Adrenal gland (tissue), 9 donors: ENCODE measurements at regions not wholly inside any gene's neighbourhood (a gene's known extent, or its start where the extent isn't known, plus 50 kb on each side); places are given as distances from the start of the nearest gene placed in this dataset.

Experiments
- DNase-seq, 7 donors: peaks; one replicate each; pipeline ENCODE4 v3.0.0-alpha.2; 2019 to 2020
- H3K27ac ChIP-seq, 5 donors: fragments of 200-600 bp; sonication (generic) in 4 of 5; 1 replicate in 3 of 5; 2 replicates in 2 of 5; pipeline versions ENCODE4 v1.5.1 to v1.8.0; 2016 to 2020; ENCODE audit warnings: mild to moderate bottlenecking in 1 of 5
- H3K27me3 ChIP-seq: fragments of 200-600 bp; 2 replicates; pipeline ENCODE4 v1.8.0; 2021
- H3K36me3 ChIP-seq, 2 donors: fragments of 200-600 bp; replicated peaks in 1 of 2; 1 replicate in 1 of 2; 2 replicates in 1 of 2; pipeline versions ENCODE4 v1.5.1 to v1.8.0; 2018 to 2022
- H3K4me1 ChIP-seq, 2 donors: fragments of 200-600 bp; replicated peaks in 1 of 2; 1 replicate in 1 of 2; 2 replicates in 1 of 2; pipeline versions ENCODE4 v1.5.1 to v1.8.0; 2018 to 2021
- H3K4me3 ChIP-seq, 4 donors: fragments of 200-600 bp; sonication (generic) in 3 of 4; one replicate each; pipeline ENCODE4 v1.5.1; 2016 to 2018
- H3K9me3 ChIP-seq, 3 donors: fragments of 200-600 bp; sonication (generic) in 1 of 3; replicated peaks in 1 of 3; 1 replicate in 2 of 3; 2 replicates in 1 of 3; pipeline versions ENCODE4 v1.5.1 to v1.8.0; 2016 to 2021
- POLR2A ChIP-seq, 2 donors: fragments of 450-650 bp; IDR thresholded peaks; one replicate each; pipeline ENCODE4 v1.6.1; 2017; ENCODE audit warnings: antibody characterized with exemption in 2 of 2, mild to moderate bottlenecking in 2 of 2, moderate library complexity in 1 of 2
- WGBS, 4 donors: extraction: QIAGEN DNeasy Blood & Tissue Kit in 2 of 4; methylation state at CpG; one replicate each; pipeline versions ENCODE4 v1.1.5 to v1.1.7; 2013 to 2017; 5-methylcytosine and 5-hydroxymethylcytosine counted together
- intact Hi-C, 2 donors: fragments of 100-400 bp; cut with DNase I; formaldehyde crosslinking; loops; one replicate each; pipeline versions ENCODE4 v1.14.1 to v1.15.0; 2022 to 2023
- TF ChIP-seq, protein P1 (sequence below), 6 experiments: fragments of 450-650 bp in 4 of 6; fragments of 200-600 bp in 2 of 6; sonication (generic) in 1 of 6; IDR thresholded peaks; 1 replicate in 5 of 6; 2 replicates in 1 of 6; pipeline versions ENCODE4 v1.5.1 to v1.8.0; 2016 to 2021; ENCODE audit warnings: antibody characterized with exemption in 6 of 6, mild to moderate bottlenecking in 2 of 6, moderate library complexity in 1 of 6
- donor health status: healthy with polysubstance abuse.
- donor health status: Bipolar disorder and iron deficiency.
- donor health status: DM: yes; HTN: yes; CAD: no.
- donor health status: DM: no; HTN: no; CAD: no.
- donor health status: DM: no; HTN: no; CAD: no.

GRCh38 chr13:106942563-106942962 is 374.6 kb upstream of the ARGLU1 start:
- no peak for TF ChIP-seq POLR2A (IDR thresholded peaks at IDR 0.05)
- TF ChIP-seq, protein P1, sequence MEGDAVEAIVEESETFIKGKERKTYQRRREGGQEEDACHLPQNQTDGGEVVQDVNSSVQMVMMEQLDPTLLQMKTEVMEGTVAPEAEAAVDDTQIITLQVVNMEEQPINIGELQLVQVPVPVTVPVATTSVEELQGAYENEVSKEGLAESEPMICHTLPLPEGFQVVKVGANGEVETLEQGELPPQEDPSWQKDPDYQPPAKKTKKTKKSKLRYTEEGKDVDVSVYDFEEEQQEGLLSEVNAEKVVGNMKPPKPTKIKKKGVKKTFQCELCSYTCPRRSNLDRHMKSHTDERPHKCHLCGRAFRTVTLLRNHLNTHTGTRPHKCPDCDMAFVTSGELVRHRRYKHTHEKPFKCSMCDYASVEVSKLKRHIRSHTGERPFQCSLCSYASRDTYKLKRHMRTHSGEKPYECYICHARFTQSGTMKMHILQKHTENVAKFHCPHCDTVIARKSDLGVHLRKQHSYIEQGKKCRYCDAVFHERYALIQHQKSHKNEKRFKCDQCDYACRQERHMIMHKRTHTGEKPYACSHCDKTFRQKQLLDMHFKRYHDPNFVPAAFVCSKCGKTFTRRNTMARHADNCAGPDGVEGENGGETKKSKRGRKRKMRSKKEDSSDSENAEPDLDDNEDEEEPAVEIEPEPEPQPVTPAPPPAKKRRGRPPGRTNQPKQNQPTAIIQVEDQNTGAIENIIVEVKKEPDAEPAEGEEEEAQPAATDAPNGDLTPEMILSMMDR (IDR thresholded peaks at IDR 0.05) = no peak
- DNase-seq = no peak
- WGBS, 4 donors = 69 to 83% (median 72%) methylated on average over 3 of the region's 3 CpGs

GRCh38 chr13:106941779-106942178 is 373.8 kb upstream of the ARGLU1 start:
- TF ChIP-seq, protein P1 (IDR thresholded peaks at IDR 0.05) = no peak
- Histone ChIP-seq H3K4me3 (no peak overlapping the region), H3K4me1 (no peaks in the 10 kb centered on the region), H3K36me3 (no peaks in the 10 kb centered on the region), H3K27ac (no peak overlapping the region), H3K27me3 (no peaks in the 10 kb centered on the region), H3K9me3 (no peaks in the 10 kb centered on the region)
- 83 to 90% (median 88%) methylated on average over 7 to 8 of the region's 8 CpGs for WGBS, 4 donors
- intact Hi-C loops = no loop called here
- no peak for DNase-seq

More at GRCh38 chr13:106942563-106942962, 374.6 kb upstream of the ARGLU1 start:
- intact Hi-C loops = no loop called here
- H3K9me3 ChIP-seq = no peaks in the 10 kb centered on the region
- H3K4me3 ChIP-seq = no peak overlapping the region
- no peak overlapping the region for H3K27ac ChIP-seq
- H3K36me3 ChIP-seq = no peaks in the 10 kb centered on the region
- H3K4me1 ChIP-seq = no peaks in the 10 kb centered on the region
- no peaks in the 10 kb centered on the region for H3K27me3 ChIP-seq

GRCh38 chr13:106927421-106927820 is 359.5 kb upstream of the ARGLU1 start:
- Histone ChIP-seq H3K9me3 (no peaks in the 10 kb centered on the region), H3K4me3 (no peak overlapping the region), H3K4me1 (no peaks in the 10 kb centered on the region), H3K27ac (no peak overlapping the region), H3K27me3 (no peaks in the 10 kb centered on the region), H3K36me3 (no peaks in the 10 kb centered on the region)
- 71 to 83% (median 80%) methylated on average over 1 of the region's 1 CpG for WGBS, 4 donors
- no peak for DNase-seq
- TF ChIP-seq POLR2A (IDR thresholded peaks at IDR 0.05) = no peak
- TF ChIP-seq, protein P1 (IDR thresholded peaks at IDR 0.05) = no peak
- intact Hi-C loops = no loop called here

DNA sequence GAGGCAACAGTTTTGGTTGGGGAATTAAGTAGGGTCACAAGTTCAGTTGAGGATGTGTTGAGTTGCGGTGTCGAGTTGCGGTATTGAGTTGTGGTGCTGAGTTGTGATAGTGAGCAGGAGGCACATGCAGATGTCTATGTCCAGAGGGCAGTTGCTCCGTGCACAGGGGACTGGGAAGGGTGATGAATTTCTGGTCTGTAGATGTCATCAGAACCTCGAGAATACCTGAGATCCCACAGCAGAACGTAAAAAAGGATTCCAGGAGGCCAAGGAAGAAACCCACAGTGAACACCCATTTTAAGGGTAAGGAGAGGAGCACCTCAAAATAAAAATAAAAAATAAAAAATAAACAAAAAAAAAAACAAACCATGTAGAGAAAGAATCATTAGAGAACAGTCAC is 354.4 kb upstream of the ARGLU1 start:
- Histone ChIP-seq H3K4me3 (no peak overlapping the region), H3K27me3 (peaks cover 9% of the 10 kb centered on the region), H3K4me1 (peaks cover 0 to 4% of the 10 kb centered on the region in 2 donors), H3K27ac (no peak overlapping the region), H3K36me3 (no peaks in the 10 kb centered on the region), H3K9me3 (no peaks in the 10 kb centered on the region)
- no peak for DNase-seq
- 76 to 78% (median 78%) methylated on average over 6 of the region's 6 CpGs for WGBS, 4 donors
- intact Hi-C loops = no loop called here
- TF ChIP-seq, protein P1 (IDR thresholded peaks at IDR 0.05) = no peak
- TF ChIP-seq POLR2A (IDR thresholded peaks at IDR 0.05) = no peak
